GM12878 (cell line): ENCODE measurements at regions not wholly inside any gene's neighbourhood (a gene's known extent, or its start where the extent isn't known, plus 50 kb on each side); places are given as distances from the start of the nearest gene placed in this dataset.

Source experiments
- ATAC-seq: fragments of 200-7000 bp; cut with Tn5 transposase; 3 replicates; pipeline ENCODE4 v1.9.1; 2020; ENCODE audit warnings: mild to moderate bottlenecking, moderate library complexity
- BruUV-seq: library from RNA; stranded (reverse); fragments of 400-500 nt; replicated peaks from 2 replicates; lab custom pipeline; 2021; lab: Mats Ljungman, UMichigan
- CTCF ChIA-PET: fragments of 300-600 bp; sonication (Branson Sonifier 250); formaldehyde crosslinking; extraction: SDS; loops from one replicate; lab custom pipeline; 2021; ENCODE audit warnings: inconsistent platforms; lab: Yijun Ruan, JAX
- POLR2A ChIA-PET: fragments of 350-600 bp; formaldehyde crosslinking; extraction: SDS; loops from one replicate; lab custom pipeline; 2021; ENCODE audit warnings: inconsistent platforms; lab: Charles Lee
- RAD21 ChIA-PET: fragments of 300-600 bp; sonication (Branson Sonifier 250); formaldehyde crosslinking; loops from one replicate; lab custom pipeline; 2023; ENCODE audit warnings: antibody characterized with exemption; ENCODE audit not compliant: unreplicated experiment; lab: Charles Lee
- SMC1A ChIA-PET: fragments of 300-600 bp; sonication (Branson Sonifier 250); formaldehyde crosslinking; loops from one replicate; lab custom pipeline; 2023; ENCODE audit not compliant: unreplicated experiment, uncharacterized antibody; lab: Charles Lee
- DNase-seq: peaks from one replicate; pipeline ENCODE4 v3.0.0-alpha.2; 2011; ENCODE audit warnings: low read depth, low spot score
- FAIRE-seq: peaks from 3 replicates; lab custom pipeline; 2011; peaks lifted over from hg19 to GRCh38; lab: Jason Lieb, UNC
- H2AFZ ChIP-seq: 2 replicates; pipeline ENCODE4 v1.6.0; 2011; ENCODE audit warnings: low read depth, low read length, control low read depth; ENCODE audit not compliant: control insufficient read depth
- H3K27ac ChIP-seq: 2 replicates; pipeline ENCODE4 v1.5.1; 2011; ENCODE audit warnings: control low read depth; ENCODE audit not compliant: control insufficient read depth, insufficient read depth
- H3K27me3 ChIP-seq, 2 experiments: replicated peaks in 1 of 2; 2 replicates each; pipeline versions ENCODE4 v1.6.0 to v1.6.1; 2011; ENCODE audit warnings: low read length in 1 of 2; ENCODE audit not compliant: control insufficient read depth in 2 of 2, insufficient read depth in 2 of 2
- H3K36me3 ChIP-seq, 2 experiments: 2 replicates each; pipeline ENCODE4 v1.5.1; 2011; ENCODE audit warnings: low read length in 1 of 2; ENCODE audit not compliant: control insufficient read depth in 2 of 2, insufficient read depth in 2 of 2
- H3K4me1 ChIP-seq: 2 replicates; pipeline ENCODE4 v1.6.1; 2011; ENCODE audit warnings: mild to moderate bottlenecking, low read length, moderate library complexity, mixed read lengths; ENCODE audit not compliant: control insufficient read depth, insufficient read depth
- H3K4me2 ChIP-seq: 2 replicates; pipeline ENCODE4 v1.6.0; 2011; ENCODE audit warnings: control low read depth; ENCODE audit not compliant: control insufficient read depth, insufficient read depth
- H3K4me3 ChIP-seq: fragments of 200-600 bp; sonication (generic); 2 replicates; pipeline ENCODE4 v1.5.1; 2016
- H3K79me2 ChIP-seq: 2 replicates; pipeline ENCODE4 v1.6.0; 2011; ENCODE audit warnings: low read length; ENCODE audit not compliant: control insufficient read depth, insufficient read depth
- H3K9ac ChIP-seq: 2 replicates; pipeline ENCODE4 v1.8.0; 2011; ENCODE audit warnings: low read length, control low read depth, mixed read lengths; ENCODE audit not compliant: control insufficient read depth, insufficient read depth
- H3K9me3 ChIP-seq: replicated peaks from 3 replicates; pipeline ENCODE4 v1.5.1; 2011; ENCODE audit warnings: mild to moderate bottlenecking, low read length; ENCODE audit not compliant: control insufficient read depth, insufficient read depth
- H4K20me1 ChIP-seq: 2 replicates; pipeline ENCODE4 v1.6.0; 2011; ENCODE audit not compliant: control insufficient read depth, insufficient read depth
- FOXM1 ChIP-seq: IDR thresholded peaks from 2 replicates; pipeline ENCODE4 v1.6.1; 2012; ENCODE audit warnings: low read depth, mild to moderate bottlenecking, inconsistent platforms, low read length, moderate library complexity
- IKZF1 ChIP-seq: fragments of 450-650 bp; conservative IDR thresholded peaks from 2 replicates; pipeline ENCODE4 v1.6.1; 2017; ENCODE audit warnings: antibody characterized with exemption, mild to moderate bottlenecking
- IRF3 ChIP-seq: fragments of 450-650 bp; IDR thresholded peaks from 2 replicates; pipeline ENCODE4 v1.6.1; 2014; ENCODE audit warnings: mild to moderate bottlenecking
- MYB ChIP-seq: fragments of 150-350 bp; IDR thresholded peaks from 2 replicates; pipeline ENCODE4 v1.6.1; 2014; ENCODE audit warnings: mild to moderate bottlenecking, low read depth, low read length, borderline replicate concordance
- NFYB ChIP-seq: IDR thresholded peaks from 2 replicates; pipeline ENCODE4 v1.6.1; 2011; ENCODE audit warnings: low read depth, mild to moderate bottlenecking, low read length, improper control_type of control experiment, moderate library complexity; ENCODE audit not compliant: insufficient read depth
- RFX5 ChIP-seq: IDR thresholded peaks from 2 replicates; pipeline ENCODE4 v1.6.1; 2011; ENCODE audit warnings: low read depth, low read length, improper control_type of control experiment
- SRF ChIP-seq, 2 experiments: IDR thresholded peaks; 2 replicates each; pipeline ENCODE4 v1.6.1; 2011; ENCODE audit warnings: low read depth in 2 of 2, low read length in 2 of 2, mild to moderate bottlenecking in 1 of 2, moderate library complexity in 1 of 2
- TAF1 ChIP-seq: IDR thresholded peaks from 2 replicates; pipeline ENCODE4 v1.6.1; 2011; ENCODE audit warnings: mild to moderate bottlenecking, low read depth, low read length, borderline replicate concordance
- TARDBP ChIP-seq: IDR thresholded peaks from 2 replicates; pipeline ENCODE4 v1.6.1; 2016; ENCODE audit warnings: borderline replicate concordance
- TBL1XR1 ChIP-seq: IDR thresholded peaks from 2 replicates; pipeline ENCODE4 v1.6.1; 2012; ENCODE audit warnings: low read depth, low read length, improper control_type of control experiment
- ZBED1 ChIP-seq: IDR thresholded peaks from 2 replicates; pipeline ENCODE4 v1.6.1; 2016; ENCODE audit warnings: borderline replicate concordance
- in situ Hi-C: fragments of 300-500 bp; cut with MboI; formaldehyde crosslinking; loops from 9 replicates; pipeline ENCODE4 v1.14.3; 2018; ENCODE audit warnings: mixed read lengths
- intact Hi-C: fragments of 100-400 bp; cut with micrococcal nuclease; formaldehyde crosslinking; loops from one replicate; pipeline ENCODE4 v1.14.2; 2022; ENCODE audit not compliant: unreplicated experiment
- TF ChIP-seq, protein P1 (sequence below): IDR thresholded peaks from 2 replicates; pipeline ENCODE4 v1.6.1; 2012; ENCODE audit warnings: mild to moderate bottlenecking, low read depth, low read length

GRCh38 chr21:24308183-24308582, 1299.1 kb downstream of the MRPL39 start:
- no peak for ATAC-seq
- Histone ChIP-seq H3K27me3 (no peaks in the 10 kb centered on the region), H2AFZ (no peak overlapping the region), H3K79me2 (no peaks in the 10 kb centered on the region), H3K27ac (no peak overlapping the region), H3K36me3 (no peaks in the 10 kb centered on the region), H3K9me3 (no peaks in the 10 kb centered on the region), H3K4me3 (no peak overlapping the region), H3K4me1 (no peaks in the 10 kb centered on the region), H3K4me2 (no peak overlapping the region), H3K9ac (no peak overlapping the region), H4K20me1 (no peaks in the 10 kb centered on the region)
- RAD21 ChIA-PET: no interaction called here
- no peak for FAIRE-seq
- POLR2A ChIA-PET: no interaction called here
- no peak for DNase-seq
- in situ Hi-C loops (no loop called here), intact Hi-C loops (no loop called here)
- CTCF ChIA-PET: no interaction called here
- SMC1A ChIA-PET: no interaction called here
- BruUV-seq: no TSS peak
- no peak for TF ChIP-seq MYB
- TF ChIP-seq TARDBP: no peak
- no peak for TF ChIP-seq ZBED1
- TF ChIP-seq IRF3: no peak

GRCh38 chr21:24302400-24302799, 1304.9 kb downstream of the MRPL39 start:
- Histone ChIP-seq H3K9ac (no peak overlapping the region), H3K27me3 (no peaks in the 10 kb centered on the region), H4K20me1 (no peaks in the 10 kb centered on the region), H3K4me3 (no peak overlapping the region), H3K9me3 (no peaks in the 10 kb centered on the region), H3K36me3 (no peaks in the 10 kb centered on the region), H3K27ac (no peak overlapping the region), H3K4me2 (no peak overlapping the region), H3K79me2 (no peaks in the 10 kb centered on the region), H2AFZ (no peak overlapping the region), H3K4me1 (no peaks in the 10 kb centered on the region)
- in situ Hi-C loops: no loop called here
- CTCF ChIA-PET: no interaction called here
- DNase-seq: no peak
- no TSS peak for BruUV-seq
- no peak for ATAC-seq
- intact Hi-C loops: no loop called here
- FAIRE-seq: no peak
- RAD21 ChIA-PET: no interaction called here
- SMC1A ChIA-PET: no interaction called here
- POLR2A ChIA-PET: no interaction called here
- TF ChIP-seq FOXM1 (no peak), NFYB (no peak), RFX5 (no peak), IKZF1 (no peak), TBL1XR1 (no peak), SRF (IDR thresholded peaks at IDR 0.05; ENCODE audit: low read depth in 2 of 2, low read length in 2 of 2) (no peak), TAF1 (no peak)
- TF ChIP-seq, protein P1, sequence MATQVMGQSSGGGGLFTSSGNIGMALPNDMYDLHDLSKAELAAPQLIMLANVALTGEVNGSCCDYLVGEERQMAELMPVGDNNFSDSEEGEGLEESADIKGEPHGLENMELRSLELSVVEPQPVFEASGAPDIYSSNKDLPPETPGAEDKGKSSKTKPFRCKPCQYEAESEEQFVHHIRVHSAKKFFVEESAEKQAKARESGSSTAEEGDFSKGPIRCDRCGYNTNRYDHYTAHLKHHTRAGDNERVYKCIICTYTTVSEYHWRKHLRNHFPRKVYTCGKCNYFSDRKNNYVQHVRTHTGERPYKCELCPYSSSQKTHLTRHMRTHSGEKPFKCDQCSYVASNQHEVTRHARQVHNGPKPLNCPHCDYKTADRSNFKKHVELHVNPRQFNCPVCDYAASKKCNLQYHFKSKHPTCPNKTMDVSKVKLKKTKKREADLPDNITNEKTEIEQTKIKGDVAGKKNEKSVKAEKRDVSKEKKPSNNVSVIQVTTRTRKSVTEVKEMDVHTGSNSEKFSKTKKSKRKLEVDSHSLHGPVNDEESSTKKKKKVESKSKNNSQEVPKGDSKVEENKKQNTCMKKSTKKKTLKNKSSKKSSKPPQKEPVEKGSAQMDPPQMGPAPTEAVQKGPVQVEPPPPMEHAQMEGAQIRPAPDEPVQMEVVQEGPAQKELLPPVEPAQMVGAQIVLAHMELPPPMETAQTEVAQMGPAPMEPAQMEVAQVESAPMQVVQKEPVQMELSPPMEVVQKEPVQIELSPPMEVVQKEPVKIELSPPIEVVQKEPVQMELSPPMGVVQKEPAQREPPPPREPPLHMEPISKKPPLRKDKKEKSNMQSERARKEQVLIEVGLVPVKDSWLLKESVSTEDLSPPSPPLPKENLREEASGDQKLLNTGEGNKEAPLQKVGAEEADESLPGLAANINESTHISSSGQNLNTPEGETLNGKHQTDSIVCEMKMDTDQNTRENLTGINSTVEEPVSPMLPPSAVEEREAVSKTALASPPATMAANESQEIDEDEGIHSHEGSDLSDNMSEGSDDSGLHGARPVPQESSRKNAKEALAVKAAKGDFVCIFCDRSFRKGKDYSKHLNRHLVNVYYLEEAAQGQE: no peak
